HEK293 (cell line): ENCODE measurements at regions not wholly inside any gene's neighbourhood (a gene's known extent, or its start where the extent isn't known, plus 50 kb on each side); places are given as distances from the start of the nearest gene placed in this dataset.

Source experiments
- CTCF ChIA-PET: fragments of 350-600 bp; formaldehyde crosslinking; extraction: SDS; loops from one replicate; lab custom pipeline; 2021; ENCODE audit warnings: antibody characterized with exemption; lab: Yijun Ruan, JAX
- POLR2A ChIA-PET: fragments of 300-600 bp; formaldehyde crosslinking; extraction: SDS; loops from one replicate; lab custom pipeline; 2020; ENCODE audit warnings: antibody characterized with exemption, inconsistent platforms; lab: Yijun Ruan, JAX
- H3K27ac ChIP-seq: fragments of 200-500 bp; sonication (Bioruptor generic); 2 replicates; pipeline ENCODE4 v1.5.1; 2014; ENCODE audit warnings: low read depth, low read length, control low read depth, inconsistent platforms; ENCODE audit errors: extremely low read depth
- H3K36me3 ChIP-seq, 2 experiments: fragments of 200-500 bp in 1 of 2; sonication (Bioruptor generic) in 1 of 2; 1 replicate in 1 of 2; 2 replicates in 1 of 2; pipeline ENCODE4 v1.5.1; 2014 to 2017; ENCODE audit warnings: inconsistent platforms in 2 of 2, low read length in 2 of 2; ENCODE audit not compliant: control insufficient read depth in 2 of 2, insufficient read depth in 1 of 2
- H3K4me1 ChIP-seq: fragments of 200-500 bp; sonication (Bioruptor generic); 2 replicates; pipeline ENCODE4 v1.5.1; 2014; ENCODE audit warnings: mild to moderate bottlenecking, low read length, inconsistent platforms; ENCODE audit not compliant: control insufficient read depth, insufficient read depth
- H3K4me3 ChIP-seq: 2 replicates; pipeline ENCODE4 v1.5.1; 2011; ENCODE audit warnings: low read depth, mild to moderate bottlenecking, control low read depth, low read length, moderate library complexity
- H3K9me3 ChIP-seq: fragments of 200-500 bp; sonication (Bioruptor generic); 2 replicates; pipeline ENCODE4 v1.5.1; 2014; ENCODE audit warnings: low read depth, low read length, inconsistent platforms; ENCODE audit not compliant: control insufficient read depth, insufficient read depth
- ATF2 ChIP-seq: fragments of 450-650 bp; formaldehyde crosslinking; IDR thresholded peaks from 2 replicates; pipeline ENCODE4 v1.5.1; 2016; ENCODE audit warnings: missing biosample characterization, missing genetic modification characterization, low read depth
- GLIS2 ChIP-seq: fragments of 450-650 bp; formaldehyde crosslinking; IDR thresholded peaks from 2 replicates; pipeline ENCODE4 v1.5.1; 2016; ENCODE audit warnings: missing biosample characterization, missing genetic modification characterization
- HOXD13 ChIP-seq: sonication (generic); formaldehyde crosslinking; IDR thresholded peaks from 2 replicates; pipeline ENCODE4 v1.8.0; 2022; ENCODE audit warnings: missing genetic modification reagents, borderline replicate concordance
- OVOL3 ChIP-seq: fragments of 450-650 bp; formaldehyde crosslinking; IDR thresholded peaks from 2 replicates; pipeline ENCODE4 v1.5.1; 2016; ENCODE audit warnings: missing biosample characterization, missing genetic modification characterization
- PBX3 ChIP-seq: sonication (generic); formaldehyde crosslinking; IDR thresholded peaks from 2 replicates; pipeline ENCODE4 v1.8.1; 2022; ENCODE audit warnings: mild to moderate bottlenecking, moderate library complexity, missing genetic modification reagents
- TRIM28 ChIP-seq: IDR thresholded peaks from 2 replicates; pipeline ENCODE4 v1.6.1; 2011; ENCODE audit warnings: low read length, control low read depth, borderline replicate concordance
- TSHZ1 ChIP-seq: fragments of 450-650 bp; formaldehyde crosslinking; IDR thresholded peaks from 2 replicates; pipeline ENCODE4 v1.5.1; 2016; ENCODE audit warnings: missing biosample characterization, missing genetic modification characterization, borderline replicate concordance
- YY2 ChIP-seq: fragments of 450-650 bp; formaldehyde crosslinking; IDR thresholded peaks from 2 replicates; pipeline ENCODE4 v1.5.1; 2016; ENCODE audit warnings: missing biosample characterization, missing genetic modification characterization
- ZNF121 ChIP-seq: fragments of 450-650 bp; formaldehyde crosslinking; IDR thresholded peaks from 2 replicates; pipeline ENCODE4 v1.5.1; 2016; ENCODE audit warnings: missing biosample characterization, missing genetic modification characterization
- ZNF155 ChIP-seq: fragments of 450-650 bp; formaldehyde crosslinking; IDR thresholded peaks from 2 replicates; pipeline ENCODE4 v1.5.1; 2016; ENCODE audit warnings: missing biosample characterization, missing genetic modification characterization
- ZNF157 ChIP-seq: fragments of 450-650 bp; formaldehyde crosslinking; IDR thresholded peaks from 2 replicates; pipeline ENCODE4 v1.5.1; 2016; ENCODE audit warnings: missing biosample characterization, missing genetic modification characterization
- ZNF202 ChIP-seq: fragments of 450-650 bp; formaldehyde crosslinking; IDR thresholded peaks from 2 replicates; pipeline ENCODE4 v1.5.1; 2016; ENCODE audit warnings: missing biosample characterization, missing genetic modification characterization, borderline replicate concordance
- ZNF211 ChIP-seq: fragments of 450-650 bp; formaldehyde crosslinking; IDR thresholded peaks from 2 replicates; pipeline ENCODE4 v1.5.1; 2016; ENCODE audit warnings: low read depth, missing biosample characterization, missing genetic modification characterization
- ZNF280C ChIP-seq: fragments of 450-650 bp; formaldehyde crosslinking; IDR thresholded peaks from 2 replicates; pipeline ENCODE4 v1.5.1; 2016; ENCODE audit warnings: missing biosample characterization, missing genetic modification characterization
- ZNF311 ChIP-seq: fragments of 450-650 bp; formaldehyde crosslinking; IDR thresholded peaks from 2 replicates; pipeline ENCODE4 v1.5.1; 2017; ENCODE audit warnings: missing biosample characterization, missing genetic modification characterization, borderline replicate concordance
- ZNF354C ChIP-seq: fragments of 450-650 bp; formaldehyde crosslinking; IDR thresholded peaks from 2 replicates; pipeline ENCODE4 v1.5.1; 2016; ENCODE audit warnings: missing biosample characterization, missing genetic modification characterization, low read depth, borderline replicate concordance
- ZNF391 ChIP-seq: fragments of 450-650 bp; formaldehyde crosslinking; IDR thresholded peaks from 2 replicates; pipeline ENCODE4 v1.5.1; 2016; ENCODE audit warnings: low read depth, missing biosample characterization, missing genetic modification characterization, borderline replicate concordance
- ZNF404 ChIP-seq: fragments of 450-650 bp; formaldehyde crosslinking; IDR thresholded peaks from 2 replicates; pipeline ENCODE4 v1.5.1; 2017; ENCODE audit warnings: missing biosample characterization, missing genetic modification characterization
- ZNF473 ChIP-seq: fragments of 450-650 bp; formaldehyde crosslinking; IDR thresholded peaks from 2 replicates; pipeline ENCODE4 v1.5.1; 2017; ENCODE audit warnings: missing biosample characterization, missing genetic modification characterization
- ZNF501 ChIP-seq: fragments of 450-650 bp; formaldehyde crosslinking; IDR thresholded peaks from 2 replicates; pipeline ENCODE4 v1.5.1; 2016; ENCODE audit warnings: missing biosample characterization, missing genetic modification characterization
- ZNF707 ChIP-seq: fragments of 450-650 bp; formaldehyde crosslinking; IDR thresholded peaks from 2 replicates; pipeline ENCODE4 v1.5.1; 2016; ENCODE audit warnings: missing biosample characterization, missing genetic modification characterization
- ZNF777 ChIP-seq: fragments of 450-650 bp; formaldehyde crosslinking; IDR thresholded peaks from 2 replicates; pipeline ENCODE4 v1.5.1; 2017; ENCODE audit warnings: missing biosample characterization, missing genetic modification characterization, borderline replicate concordance

- TF ChIP-seq ZNF777 (no peak), ZNF354C (tag by site-specific recombination) (no peak), PBX3 (CRISPR knock-in tag) (no peak), ZNF280C (tag by site-specific recombination) (no peak), ZNF501 (peak; percentile 36; the same call in 1 of the 2 replicates), ATF2 (tag by site-specific recombination) (peak; percentile 59), ZNF473 (tag by site-specific recombination) (no peak), ZNF707 (tag by site-specific recombination) (no peak), ZNF157 (tag by site-specific recombination) (no peak)
These were observed 262.0 kb upstream of the CXADR start (continued) for GRCh38 chr21:17250778-17251241.

GRCh38 chr21:17257784-17258183 lies 255.1 kb upstream of the CXADR start:
- H3K4me1 ChIP-seq, result peaks cover 1% of the 10 kb centered on the region
- H3K4me3 ChIP-seq, result no peak overlapping the region
- CTCF ChIA-PET, result interaction anchor here (0.6 kb wide), 1 partner anchor 10 kb away, joined by 3 read pairs; no protein-coding TSS in a partner anchor
- no peaks in the 10 kb centered on the region for H3K9me3 ChIP-seq
- no peak for TF ChIP-seq HOXD13 (CRISPR knock-in tag)
- no peak for TF ChIP-seq YY2
- no peak for TF ChIP-seq ZNF280C (tag by site-specific recombination)
- TF ChIP-seq OVOL3, result no peak
- TF ChIP-seq TRIM28, result no peak
- no peak for TF ChIP-seq ZNF121 (tag by site-specific recombination)
- TF ChIP-seq ZNF202 (tag by site-specific recombination), result no peak
- TF ChIP-seq ZNF211 (tag by site-specific recombination), result no peak
- TF ChIP-seq ZNF391 (tag by site-specific recombination), result no peak
- TF ChIP-seq ZNF404 (tag by site-specific recombination), result no peak
- no peak for TF ChIP-seq ZNF155 (tag by site-specific recombination)
- TF ChIP-seq TSHZ1 (tag by site-specific recombination), result no peak
- TF ChIP-seq PBX3 (CRISPR knock-in tag), result no peak
- no peak for TF ChIP-seq GLIS2 (tag by site-specific recombination)
- no peak for TF ChIP-seq ZNF311 (tag by site-specific recombination)
- TF ChIP-seq, all 188 proteins: peak for 0
- Histone ChIP-seq H3K27ac (no peak overlapping the region), H3K36me3 (no peaks in the 10 kb centered on the region)
- POLR2A ChIA-PET, result no interaction called here
